Cardiac muscle cell (in vitro differentiated cells and primary cell): ENCODE measurements at regions not wholly inside any gene's neighbourhood (a gene's known extent, or its start where the extent isn't known, plus 50 kb on each side); places are given as distances from the start of the nearest gene placed in this dataset.

Experiments used
- DNase-seq, 2 donors: peaks; one replicate each; pipeline versions ENCODE4 v3.0.0 to v3.0.0-alpha.2; 2010 to 2017; ENCODE audit warnings: low read depth in 1 of 2, low spot score in 1 of 2
- H3K27ac ChIP-seq: fragments of 200-600 bp; sonication (generic); 2 replicates; pipeline ENCODE4 v1.5.1; 2016
- H3K27me3 ChIP-seq: fragments of 200-600 bp; sonication (generic); 2 replicates; pipeline ENCODE4 v1.6.0; 2016; ENCODE audit warnings: control low read depth
- H3K36me3 ChIP-seq: fragments of 200-600 bp; sonication (generic); 2 replicates; pipeline ENCODE4 v1.5.1; 2016; ENCODE audit warnings: control low read depth
- H3K4me1 ChIP-seq: fragments of 200-600 bp; sonication (generic); 2 replicates; pipeline ENCODE4 v1.8.1; 2017; ENCODE audit warnings: low read depth, mild to moderate bottlenecking, mixed run types
- H3K4me3 ChIP-seq: fragments of 200-600 bp; sonication (generic); 2 replicates; pipeline ENCODE4 v1.5.1; 2016; ENCODE audit warnings: mild to moderate bottlenecking
- H3K9me3 ChIP-seq: fragments of 200-600 bp; sonication (generic); 2 replicates; pipeline ENCODE4 v1.5.1; 2017; ENCODE audit warnings: low read depth, mild to moderate bottlenecking, control low read depth
- TF ChIP-seq, protein P1 (sequence below): IDR thresholded peaks from 2 replicates; pipeline ENCODE4 v1.5.1; 2012; ENCODE audit warnings: low read depth, mild to moderate bottlenecking, low read length

- Histone ChIP-seq H3K4me1 (no peaks in the 10 kb centered on the region), H3K9me3 (no peaks in the 10 kb centered on the region), H3K27me3 (no peaks in the 10 kb centered on the region), H3K27ac (no peak overlapping the region), H3K36me3 (no peaks in the 10 kb centered on the region), H3K4me3 (no peak overlapping the region)
- TF ChIP-seq, protein P1, sequence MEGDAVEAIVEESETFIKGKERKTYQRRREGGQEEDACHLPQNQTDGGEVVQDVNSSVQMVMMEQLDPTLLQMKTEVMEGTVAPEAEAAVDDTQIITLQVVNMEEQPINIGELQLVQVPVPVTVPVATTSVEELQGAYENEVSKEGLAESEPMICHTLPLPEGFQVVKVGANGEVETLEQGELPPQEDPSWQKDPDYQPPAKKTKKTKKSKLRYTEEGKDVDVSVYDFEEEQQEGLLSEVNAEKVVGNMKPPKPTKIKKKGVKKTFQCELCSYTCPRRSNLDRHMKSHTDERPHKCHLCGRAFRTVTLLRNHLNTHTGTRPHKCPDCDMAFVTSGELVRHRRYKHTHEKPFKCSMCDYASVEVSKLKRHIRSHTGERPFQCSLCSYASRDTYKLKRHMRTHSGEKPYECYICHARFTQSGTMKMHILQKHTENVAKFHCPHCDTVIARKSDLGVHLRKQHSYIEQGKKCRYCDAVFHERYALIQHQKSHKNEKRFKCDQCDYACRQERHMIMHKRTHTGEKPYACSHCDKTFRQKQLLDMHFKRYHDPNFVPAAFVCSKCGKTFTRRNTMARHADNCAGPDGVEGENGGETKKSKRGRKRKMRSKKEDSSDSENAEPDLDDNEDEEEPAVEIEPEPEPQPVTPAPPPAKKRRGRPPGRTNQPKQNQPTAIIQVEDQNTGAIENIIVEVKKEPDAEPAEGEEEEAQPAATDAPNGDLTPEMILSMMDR, result no peak
- no peak for DNase-seq
Observed at GRCh38 chr7:51949726-51950644, 633.4 kb upstream of the COBL start.

DNA sequence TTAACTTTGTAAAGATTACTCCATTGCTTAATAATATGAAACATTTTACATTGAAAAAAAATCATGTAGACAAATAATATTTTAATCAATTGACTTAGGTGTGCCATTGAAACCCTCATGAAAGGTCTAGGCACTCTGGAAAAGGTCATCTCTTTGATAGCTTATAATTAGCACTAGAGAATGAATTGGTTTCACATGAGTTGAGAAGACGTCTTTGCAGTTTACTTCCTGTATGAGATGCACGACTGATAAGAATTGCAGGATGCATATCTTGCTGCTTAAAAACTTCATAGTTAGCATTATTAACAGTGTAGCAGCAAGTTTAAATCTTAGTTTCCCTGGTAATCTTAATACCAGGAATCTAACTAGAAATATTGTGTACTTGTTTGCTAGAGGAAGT, 614.2 kb upstream of the COBL start:
- no peak overlapping the region for H3K4me3 ChIP-seq
- no peak overlapping the region for H3K27ac ChIP-seq
- no peaks in the 10 kb centered on the region for H3K36me3 ChIP-seq
- DNase-seq, result no peak
- TF ChIP-seq, protein P1, result no peak
- no peaks in the 10 kb centered on the region for H3K4me1 ChIP-seq
- no peaks in the 10 kb centered on the region for H3K27me3 ChIP-seq
- H3K9me3 ChIP-seq, result no peaks in the 10 kb centered on the region

DNA sequence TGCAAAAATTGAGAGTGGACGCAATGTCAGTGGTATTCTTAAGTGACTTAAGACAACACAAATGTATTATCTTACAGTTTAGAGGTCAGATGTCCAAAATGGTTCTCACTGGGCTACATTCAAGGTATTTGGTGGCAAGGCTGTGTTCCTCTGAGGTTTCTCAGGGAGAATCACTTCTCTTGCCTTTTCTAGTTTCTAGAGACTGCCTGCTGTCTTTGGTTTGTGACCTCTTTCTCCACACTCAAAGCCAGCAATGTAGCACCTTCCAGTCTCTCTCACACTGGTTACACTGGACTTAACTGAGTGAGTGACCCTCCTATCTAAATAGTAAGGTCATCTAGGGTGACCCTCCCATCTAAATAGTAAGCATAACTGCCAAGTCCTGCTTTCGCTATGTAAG, 613.2 kb upstream of the COBL start:
- Histone ChIP-seq H3K9me3 (no peaks in the 10 kb centered on the region), H3K27ac (no peak overlapping the region), H3K4me3 (no peak overlapping the region), H3K27me3 (no peaks in the 10 kb centered on the region), H3K36me3 (no peaks in the 10 kb centered on the region), H3K4me1 (no peaks in the 10 kb centered on the region)
- no peak for DNase-seq
- TF ChIP-seq, protein P1, result no peak

GRCh38 chr7:51927738-51928137, 611.1 kb upstream of the COBL start:
- no peak overlapping the region for H3K4me3 ChIP-seq
- H3K36me3 ChIP-seq, result no peaks in the 10 kb centered on the region
- H3K4me1 ChIP-seq, result no peaks in the 10 kb centered on the region
- DNase-seq, result no peak
- TF ChIP-seq, protein P1, result no peak
- no peaks in the 10 kb centered on the region for H3K27me3 ChIP-seq
- no peaks in the 10 kb centered on the region for H3K9me3 ChIP-seq
- H3K27ac ChIP-seq, result no peak overlapping the region

DNA sequence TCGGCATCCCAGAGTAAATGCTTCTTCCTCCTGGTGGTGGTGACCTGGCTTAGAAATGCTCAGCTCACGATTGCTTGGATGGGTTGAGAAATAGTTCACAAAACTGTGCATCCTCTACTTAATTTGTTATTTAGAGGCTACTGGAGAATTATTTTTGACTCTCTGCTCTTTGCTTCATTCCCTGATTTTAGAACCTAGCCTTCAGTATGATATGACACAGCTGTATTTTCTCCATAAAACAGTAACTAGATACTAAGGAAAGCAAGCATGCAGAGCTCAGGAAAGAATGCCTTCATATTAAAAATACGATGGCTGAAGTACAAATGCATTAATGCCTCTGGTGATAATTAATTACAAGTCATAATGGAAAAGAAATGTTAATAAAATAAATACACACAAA, 602.0 kb upstream of the COBL start:
- Histone ChIP-seq H3K9me3 (no peaks in the 10 kb centered on the region), H3K27me3 (no peaks in the 10 kb centered on the region), H3K4me1 (no peaks in the 10 kb centered on the region), H3K27ac (no peak overlapping the region), H3K36me3 (no peaks in the 10 kb centered on the region), H3K4me3 (no peak overlapping the region)
- no peak for DNase-seq
- TF ChIP-seq, protein P1, result no peak
